ENCODE measurements at regions not wholly inside any gene's neighbourhood (a gene's known extent, or its start where the extent isn't known, plus 50 kb on each side); places are given as distances from the start of the nearest gene placed in this dataset.
"Not testable (repeated sequence)": the region's sequence is repeated elsewhere in the genome, so short reads cannot be mapped to it uniquely, and the experiment has no call there.

DNA sequence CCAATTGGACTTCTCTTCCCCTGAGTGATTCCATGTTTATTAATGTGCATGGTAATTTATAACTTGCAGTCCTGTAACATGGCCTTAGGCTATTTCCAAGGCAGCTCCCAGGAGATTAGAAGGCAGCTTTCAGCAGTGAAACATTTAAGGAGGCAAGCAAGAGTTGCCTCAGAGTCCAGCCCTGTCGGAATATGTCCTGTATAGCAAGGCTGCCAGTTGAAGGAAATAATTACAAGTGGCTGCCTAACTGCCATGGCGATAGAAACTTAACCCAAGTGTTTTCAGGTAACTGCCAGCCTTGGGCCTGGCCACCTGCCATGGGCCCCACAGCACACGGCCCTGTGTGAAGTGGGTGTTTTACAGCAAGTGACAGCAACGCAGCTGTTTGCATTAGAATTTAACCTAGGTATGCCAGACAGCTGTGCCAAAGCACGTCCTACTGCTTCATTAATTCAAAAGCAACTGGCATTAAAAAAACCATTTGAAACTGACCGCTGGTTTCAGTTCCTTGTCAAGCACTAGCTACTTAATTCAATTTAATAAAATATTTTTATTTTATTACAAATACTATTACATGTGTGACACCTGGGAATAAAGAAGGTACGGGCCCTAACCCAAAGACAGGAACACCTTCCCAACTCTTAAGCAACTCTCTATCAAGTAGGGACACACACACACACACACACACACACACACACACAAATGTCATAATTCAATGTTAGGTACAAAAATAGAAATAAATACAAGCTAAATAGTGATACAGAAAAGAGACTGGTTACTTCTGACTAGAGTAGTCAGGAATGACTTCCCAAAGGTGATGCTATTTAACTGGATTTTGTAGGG, 151.8 kb upstream of the HEY2 start:
- no peak for DNase-seq

DNA sequence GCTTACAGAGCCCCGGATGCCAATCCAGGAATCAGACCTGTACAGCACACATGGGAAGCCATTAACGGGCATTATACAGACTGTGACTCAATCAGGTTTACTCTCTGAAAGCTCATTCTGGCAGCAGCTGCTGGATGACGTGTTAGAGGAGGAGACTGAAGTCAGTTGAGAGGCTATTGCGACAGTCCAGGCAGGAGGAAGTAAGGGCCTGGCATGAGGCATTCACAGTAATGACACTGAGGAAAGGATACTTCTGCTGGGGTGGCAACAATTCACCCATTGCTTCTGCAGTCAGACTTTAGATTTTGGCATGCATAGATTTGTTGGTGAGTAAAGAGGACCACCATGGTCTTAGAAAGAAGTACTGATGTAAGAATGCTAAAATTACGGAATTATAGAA, 151.0 kb upstream of the HEY2 start:
- no peak for DNase-seq

DNA sequence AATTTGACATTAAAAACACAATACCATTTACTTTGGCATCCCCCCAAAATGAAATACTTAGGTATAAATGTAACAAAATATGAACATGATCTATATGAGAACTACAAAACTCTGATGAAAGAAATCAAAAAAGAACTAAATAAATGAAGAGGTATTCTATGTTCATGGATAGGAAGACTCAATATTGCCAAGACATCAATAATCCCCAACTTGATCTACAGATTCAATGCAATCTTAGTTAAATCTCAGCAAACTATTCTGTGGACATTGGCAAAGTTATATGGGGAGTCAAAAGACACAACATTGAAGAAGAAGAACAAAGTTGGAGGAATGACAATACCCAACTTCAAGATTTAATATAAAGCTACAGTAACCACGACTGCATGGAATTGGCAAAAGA, 145.2 kb upstream of the HEY2 start:
- DNase-seq = no peak

DNA sequence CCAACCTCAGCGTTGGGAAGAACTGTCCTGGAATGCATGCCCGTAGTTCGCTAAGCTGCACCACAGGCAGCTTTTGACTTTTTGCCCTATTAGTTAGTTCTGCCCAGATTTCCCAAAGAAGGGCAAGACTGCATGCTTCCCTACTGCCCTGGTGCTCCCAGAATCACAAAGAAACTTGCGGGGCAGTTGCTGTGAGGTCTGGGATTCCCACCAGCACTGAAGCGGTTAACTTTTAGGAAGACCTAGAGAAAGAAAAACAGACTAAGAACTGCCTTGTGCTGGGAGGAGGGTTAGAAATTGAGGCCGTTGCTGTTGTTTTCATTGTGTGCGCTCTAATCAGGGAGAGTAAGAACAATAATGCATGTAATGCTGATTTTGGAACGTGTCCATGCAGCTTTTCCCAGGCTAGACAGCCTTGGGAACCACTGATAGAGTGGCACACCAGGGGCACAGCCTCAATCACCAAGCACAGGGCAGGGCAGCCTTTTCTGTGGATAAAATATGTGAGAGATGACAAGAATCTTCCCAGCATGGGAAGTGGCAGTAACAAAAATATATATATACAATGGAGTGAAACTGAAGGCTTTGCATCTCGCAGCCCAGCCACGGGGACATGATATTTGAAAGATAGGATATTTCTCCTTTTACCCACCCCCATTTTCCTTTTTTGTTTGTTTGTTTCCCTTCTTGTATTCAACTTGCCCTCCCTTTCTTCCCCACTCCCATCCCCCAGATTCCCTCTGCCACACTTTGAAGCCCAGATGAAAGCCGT, 137.7 kb upstream of the HEY2 start:
- peak; percentile 27 for DNase-seq

DNA sequence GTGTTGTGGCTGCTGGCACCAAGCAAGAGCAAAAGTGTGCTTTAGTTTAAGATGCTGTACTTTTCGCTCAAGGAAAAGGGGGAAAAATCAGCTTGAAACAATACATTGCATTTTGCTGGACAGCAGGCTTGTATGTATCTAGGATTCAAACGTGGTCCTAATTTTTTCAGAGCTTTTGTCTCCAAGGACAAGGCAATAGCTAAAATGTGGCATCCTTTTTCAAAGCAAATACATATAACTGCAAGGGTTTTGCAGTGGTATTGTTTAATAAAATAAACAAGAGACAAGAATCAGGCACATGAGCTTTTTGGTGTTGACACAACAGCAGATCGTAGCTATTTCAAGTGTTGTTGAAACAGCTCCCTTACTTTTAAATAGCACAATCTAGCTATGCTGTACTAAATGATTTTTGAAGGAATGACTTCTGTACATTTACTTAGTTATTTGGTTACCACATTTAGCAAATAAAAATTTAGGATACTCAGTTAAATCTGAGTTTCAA, 137.0 kb upstream of the HEY2 start:
- no peak for DNase-seq

DNA sequence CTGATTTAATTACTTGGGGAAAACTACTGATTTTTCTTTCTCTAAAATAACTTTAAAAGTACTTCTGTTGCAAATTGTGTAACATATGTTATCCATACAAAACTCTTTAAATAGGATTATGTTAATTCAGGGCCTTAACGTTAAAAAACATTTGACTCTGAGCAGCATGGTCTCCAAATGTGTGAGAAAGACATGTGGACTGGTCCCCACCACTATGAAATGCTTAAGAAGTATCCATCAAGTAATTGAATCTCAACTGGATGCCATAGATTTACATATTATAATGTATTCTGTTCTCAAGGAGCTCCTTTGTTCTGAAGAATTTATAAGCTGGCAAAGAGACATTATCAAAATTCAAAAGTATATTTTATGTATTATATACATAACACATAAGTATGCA, 130.8 kb upstream of the HEY2 start:
- no peak for DNase-seq

DNA sequence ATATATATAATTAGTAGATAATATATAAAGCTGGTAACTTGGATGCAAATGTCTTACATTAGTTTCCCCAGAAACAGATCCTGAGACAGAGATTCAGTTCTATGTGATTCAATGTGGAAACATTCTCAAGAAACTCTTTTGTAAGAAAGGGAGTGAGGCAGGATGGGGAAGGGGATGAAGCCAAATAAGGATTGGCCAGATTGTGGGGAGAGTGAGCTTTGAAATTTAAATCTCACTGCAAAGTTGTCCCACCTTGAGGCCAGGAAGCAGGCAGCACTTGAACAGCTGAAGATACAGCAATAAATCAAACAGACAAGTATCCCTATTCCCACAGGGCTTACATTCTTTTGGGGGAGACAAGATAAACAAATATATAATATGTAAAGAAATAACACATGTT, 126.3 kb upstream of the HEY2 start:
- DNase-seq = no peak

DNA sequence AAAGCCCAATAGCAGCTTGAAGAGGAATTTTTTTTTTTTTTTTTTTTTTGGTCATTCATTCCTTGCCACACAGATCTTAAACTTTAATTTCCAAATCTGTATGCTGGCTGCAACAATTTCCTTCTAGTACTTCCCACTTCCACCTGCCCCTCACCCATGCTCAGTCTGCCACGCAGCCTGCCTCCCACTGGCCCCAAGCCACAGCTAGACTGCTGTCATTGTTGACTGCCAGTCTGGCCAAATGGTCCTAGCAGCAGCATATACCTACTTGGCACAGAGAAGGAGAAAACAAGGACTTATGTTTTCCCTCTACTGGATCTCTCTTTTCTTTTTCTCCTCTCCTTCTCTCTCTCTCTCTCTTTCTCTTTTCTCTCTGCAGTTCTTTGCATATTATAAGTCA, 118.3 kb upstream of the HEY2 start:
- DNase-seq = no peak

DNA sequence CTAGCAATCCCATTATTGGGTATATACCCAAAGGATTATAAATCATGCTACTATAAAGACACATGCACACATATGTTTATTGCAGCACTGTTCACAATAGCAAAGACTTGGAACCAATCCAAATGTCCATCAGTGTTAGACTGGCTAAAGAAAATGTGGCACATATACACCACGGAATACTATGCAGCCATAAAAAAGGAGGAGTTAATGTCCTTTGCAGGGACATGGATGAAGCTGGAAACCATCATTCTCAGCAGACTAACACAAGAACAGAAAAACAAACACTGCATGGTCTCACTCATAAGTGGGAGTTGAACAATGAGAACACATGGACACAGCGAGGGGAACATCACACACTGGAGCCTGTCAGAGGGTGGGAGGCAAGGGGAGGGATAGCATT, 113.4 kb upstream of the HEY2 start:
- not testable (repeated sequence) for DNase-seq

DNA sequence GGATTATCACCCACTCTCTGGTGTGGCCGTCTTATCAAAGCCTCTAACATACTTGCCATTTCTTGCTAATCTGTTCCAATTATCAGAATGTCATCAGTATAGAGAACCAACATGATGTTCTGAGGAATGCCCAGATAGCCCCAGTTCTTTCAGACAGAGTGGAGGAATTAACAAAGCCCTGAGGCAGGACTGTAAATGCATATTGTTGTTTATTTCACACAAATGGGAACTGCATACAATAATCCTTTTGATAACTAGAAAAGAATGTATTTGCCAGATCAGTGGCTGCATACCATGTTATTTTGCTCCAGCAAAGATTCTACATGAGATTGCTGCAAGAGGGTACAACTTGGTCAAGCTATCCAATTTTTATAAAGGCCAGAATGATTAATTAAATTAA, 112.8 kb upstream of the HEY2 start:
- DNase-seq = no peak

DNA sequence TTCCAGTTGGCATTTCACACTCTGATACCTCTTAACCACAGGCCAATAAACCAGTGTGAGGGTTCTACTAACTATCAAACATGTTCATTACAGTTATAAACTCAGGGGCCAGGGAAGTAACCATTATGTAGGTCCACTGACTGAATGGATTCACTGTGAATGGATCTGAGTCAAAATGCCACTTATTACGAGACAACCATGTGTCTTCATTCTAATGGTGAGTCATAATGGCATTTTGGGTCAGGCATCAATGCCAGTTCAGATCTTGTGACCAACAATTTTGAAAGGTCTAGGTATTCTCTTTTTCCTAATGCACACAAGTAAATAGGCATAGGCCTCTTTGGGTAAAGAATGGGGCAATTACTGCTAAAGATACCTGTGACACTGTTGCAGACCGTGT, 112.2 kb upstream of the HEY2 start:
- DNase-seq = no peak

DNA sequence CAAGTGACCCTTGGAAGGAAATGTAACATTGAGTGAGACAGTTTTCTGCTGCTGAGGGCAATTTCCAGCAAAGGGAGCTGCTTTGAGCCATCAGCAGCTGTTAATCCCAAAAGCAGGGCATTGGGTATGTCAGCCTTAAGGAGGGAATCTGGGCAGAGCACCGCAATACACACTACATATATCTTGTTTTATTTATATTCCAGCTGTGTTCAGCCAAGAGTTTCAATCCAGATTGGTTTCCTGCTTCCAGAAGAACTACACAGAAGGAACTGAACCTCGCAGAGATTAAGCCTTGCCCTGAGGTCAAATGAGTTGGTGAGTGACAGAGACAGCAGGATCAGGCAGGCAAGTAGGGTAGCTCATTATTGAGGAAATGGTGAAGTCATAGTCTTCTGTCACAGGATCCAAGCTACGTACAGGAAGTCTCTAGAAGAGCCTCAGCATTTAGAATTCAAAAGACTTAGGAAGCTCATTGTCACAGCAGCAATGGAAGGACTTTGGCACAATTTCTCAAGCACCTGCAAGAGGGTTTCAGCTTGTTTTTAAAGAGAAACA, 109.9 kb upstream of the HEY2 start:
- DNase-seq = no peak

DNA sequence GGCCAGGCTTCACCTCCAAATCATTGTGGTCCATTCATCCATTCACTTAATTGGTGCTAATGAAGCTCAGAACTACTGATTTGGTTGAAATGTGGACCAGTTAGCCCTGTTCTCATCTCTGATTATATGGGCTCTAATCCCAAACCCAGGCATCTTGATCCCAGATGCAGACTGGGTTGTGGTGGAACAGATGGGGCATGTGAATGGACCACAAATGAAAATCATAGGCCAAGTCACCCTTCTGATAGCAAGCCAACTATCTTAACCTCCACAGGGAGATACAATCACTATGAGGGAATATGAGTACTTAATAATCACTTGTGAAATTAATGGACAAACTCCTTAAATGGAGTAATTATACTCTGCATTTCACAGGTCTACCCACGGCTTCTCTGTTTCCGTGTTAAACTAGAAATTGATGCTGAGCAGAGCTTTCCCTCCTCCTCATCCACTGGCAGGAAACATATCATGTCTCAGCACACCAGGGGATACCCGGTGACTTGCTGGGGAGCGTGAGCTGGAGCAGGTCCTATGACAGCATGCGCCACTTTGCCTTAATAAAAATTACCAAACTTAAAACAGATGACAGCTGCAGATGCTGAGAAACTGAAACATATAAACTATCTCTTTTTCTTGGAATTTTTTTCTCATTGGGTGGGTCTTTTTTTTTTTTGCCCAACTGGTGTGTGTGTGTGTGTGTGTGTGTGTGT, 108.8 kb upstream of the HEY2 start:
- DNase-seq = no peak

DNA sequence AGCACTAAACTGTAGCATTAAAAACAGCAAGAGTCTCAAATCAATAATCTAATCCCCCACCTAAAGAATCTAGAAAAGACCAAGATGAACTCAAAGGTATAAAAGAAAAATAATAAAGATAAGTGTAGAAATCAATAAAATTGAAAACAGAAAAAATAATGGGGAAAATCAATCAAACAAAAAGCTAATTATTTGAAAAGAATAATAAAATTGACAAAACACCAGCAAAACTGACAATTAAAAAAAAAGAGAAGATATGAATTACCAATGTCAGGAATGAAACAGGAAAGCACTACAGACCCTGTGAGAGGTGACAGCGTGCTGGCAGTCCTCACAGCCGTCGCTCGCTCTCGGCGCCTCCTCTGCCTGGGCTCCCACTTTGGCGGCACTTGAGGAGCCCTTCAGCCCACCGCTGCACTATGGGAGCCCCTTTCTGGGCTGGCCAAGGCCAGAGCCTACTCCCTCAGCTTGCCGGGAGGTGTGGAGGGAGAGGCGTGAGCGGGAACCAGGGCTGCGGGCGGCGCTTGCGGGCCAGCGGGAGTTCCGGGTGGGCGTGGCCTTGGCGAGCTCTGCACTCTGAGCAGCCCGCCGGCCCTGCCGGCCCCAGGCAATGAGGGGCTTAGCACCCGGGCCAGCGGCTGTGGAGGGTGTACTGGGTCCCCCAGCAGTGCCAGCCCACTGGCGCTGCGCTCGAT, 105.3 kb upstream of the HEY2 start:
- not testable (repeated sequence) for DNase-seq

DNA sequence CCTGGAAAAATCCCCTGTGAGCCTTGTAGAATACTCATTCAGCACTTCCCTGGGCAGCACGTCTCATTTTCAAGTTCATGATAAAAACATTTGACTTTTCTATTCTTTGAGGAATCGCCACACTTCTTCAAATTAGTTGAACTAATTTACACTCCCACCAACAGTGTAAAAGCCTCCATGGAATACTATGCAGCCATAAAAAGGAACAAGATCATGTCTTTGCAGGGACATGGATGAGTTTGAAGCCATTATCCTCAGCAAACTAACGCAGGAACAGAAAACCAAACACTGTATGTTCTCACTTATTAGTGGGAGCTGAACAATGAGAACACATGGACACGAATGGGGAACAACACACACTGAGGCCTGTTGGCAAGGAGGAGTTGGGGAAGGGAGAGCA, 102.0 kb upstream of the HEY2 start:
- no peak for DNase-seq

DNA sequence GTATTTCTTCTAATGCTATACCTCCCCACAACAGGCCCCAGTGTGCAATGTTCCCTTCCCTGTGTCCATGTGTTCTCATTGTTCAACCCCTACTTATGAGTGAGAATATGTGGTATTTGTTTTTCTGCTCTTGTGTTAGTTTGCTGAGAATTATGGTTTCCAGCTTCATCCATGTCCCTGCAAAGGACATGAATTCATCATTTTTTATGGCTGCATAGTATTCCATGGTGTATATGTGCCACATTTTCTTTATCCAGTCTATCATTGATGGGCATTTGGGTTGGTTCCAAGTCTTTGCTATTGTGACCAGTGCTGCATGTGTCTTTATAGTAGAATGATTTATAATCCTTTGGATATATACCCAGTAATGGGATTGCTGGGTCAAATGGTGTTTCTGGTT, 95.7 kb upstream of the HEY2 start:
- not testable (repeated sequence) for DNase-seq

DNA sequence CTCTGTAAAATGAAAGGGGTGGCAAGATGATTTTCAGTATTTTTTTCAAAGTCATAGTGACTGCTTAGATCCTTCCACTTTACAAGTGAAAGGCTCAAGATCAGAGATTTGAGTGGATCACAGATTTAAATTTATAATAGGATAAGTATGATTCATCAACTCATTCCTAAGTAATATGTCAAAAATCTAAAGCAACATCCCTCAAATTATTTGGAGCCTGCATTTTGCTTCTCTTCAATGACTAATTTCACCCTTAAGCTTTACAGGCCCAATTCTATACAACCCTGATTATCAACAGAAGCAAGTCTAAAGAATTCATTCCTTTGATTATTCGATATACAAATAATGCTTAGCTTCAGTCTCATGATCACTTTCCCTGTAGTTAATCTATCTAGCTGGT, 93.9 kb upstream of the HEY2 start:
- no peak for DNase-seq

DNA sequence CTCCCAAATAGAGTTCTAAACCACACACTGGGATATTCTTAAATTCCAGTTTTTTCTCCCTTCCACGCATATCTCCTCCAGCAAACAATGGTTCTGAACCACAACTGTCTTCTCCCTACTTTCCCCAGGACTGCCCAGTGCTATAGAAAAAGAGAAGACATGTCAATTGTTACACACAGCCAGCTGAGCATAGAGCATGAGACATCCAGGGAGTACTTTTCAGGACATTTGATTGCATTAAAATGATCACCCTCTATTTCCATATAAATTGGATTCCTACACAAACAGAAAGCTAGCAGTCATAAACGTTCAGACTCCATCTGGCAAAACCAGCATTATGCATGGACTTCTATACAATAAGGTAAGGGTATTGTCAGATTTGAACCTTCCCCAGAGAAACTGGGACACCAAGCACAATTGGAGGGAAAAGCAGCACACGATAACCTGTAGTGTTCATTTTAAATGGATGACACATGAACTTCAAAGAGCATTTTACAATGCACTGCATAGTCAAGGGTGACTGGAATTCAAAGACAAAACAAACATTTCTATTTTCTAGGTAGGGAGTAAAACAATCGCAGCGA, 93.1 kb upstream of the HEY2 start:
- DNase-seq = no peak

DNA sequence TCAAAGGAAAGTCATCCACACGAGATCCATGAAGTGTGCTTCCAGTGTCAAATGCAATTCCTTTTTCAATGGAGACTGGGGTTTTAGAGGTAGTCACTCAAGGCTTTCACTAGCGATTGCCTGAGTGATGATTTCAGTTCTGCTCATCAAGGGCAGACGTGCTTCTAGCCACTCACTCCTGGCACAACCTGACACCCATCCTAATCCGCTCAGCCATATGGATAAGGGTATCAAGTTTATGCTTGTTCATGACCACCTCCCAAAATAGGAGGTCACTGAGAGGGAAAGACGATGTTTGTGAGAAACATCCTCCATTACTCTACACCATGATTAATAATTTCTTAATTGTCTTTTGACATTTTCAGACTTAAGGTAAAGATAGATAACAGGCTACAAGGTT, 91.3 kb upstream of the HEY2 start:
- no peak for DNase-seq

DNA sequence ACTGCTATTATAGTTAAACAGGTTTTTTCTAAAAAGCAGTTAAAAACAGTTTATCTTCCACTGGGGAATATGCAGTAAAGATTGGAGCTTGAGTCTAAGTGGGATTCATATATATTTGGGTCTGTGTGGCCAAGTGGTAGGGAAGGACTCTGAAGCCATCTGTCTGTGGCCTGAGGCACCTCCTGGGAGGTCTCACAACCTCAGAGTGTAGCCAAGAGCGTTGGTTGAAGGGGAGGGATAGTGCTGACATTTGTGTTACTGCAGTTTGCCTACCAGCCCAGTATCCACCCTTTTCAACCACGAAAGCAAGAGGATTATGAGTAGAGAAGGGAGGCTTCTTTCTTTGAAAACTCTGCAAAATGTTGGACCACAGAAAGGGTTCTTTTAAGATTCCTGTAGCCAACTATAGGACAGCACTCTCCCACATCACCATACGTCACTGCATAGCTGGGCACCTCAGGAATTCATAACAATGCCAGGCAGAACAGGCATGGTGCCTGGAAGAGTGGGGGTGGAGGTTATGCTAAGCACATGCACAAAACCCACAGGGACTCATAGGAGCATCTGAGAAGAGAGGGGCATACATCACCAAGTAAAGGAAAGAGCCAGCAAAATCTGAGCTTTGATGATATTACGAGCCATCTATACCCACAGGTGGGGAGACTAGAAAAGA, 90.5 kb upstream of the HEY2 start:
- no peak for DNase-seq

DNA sequence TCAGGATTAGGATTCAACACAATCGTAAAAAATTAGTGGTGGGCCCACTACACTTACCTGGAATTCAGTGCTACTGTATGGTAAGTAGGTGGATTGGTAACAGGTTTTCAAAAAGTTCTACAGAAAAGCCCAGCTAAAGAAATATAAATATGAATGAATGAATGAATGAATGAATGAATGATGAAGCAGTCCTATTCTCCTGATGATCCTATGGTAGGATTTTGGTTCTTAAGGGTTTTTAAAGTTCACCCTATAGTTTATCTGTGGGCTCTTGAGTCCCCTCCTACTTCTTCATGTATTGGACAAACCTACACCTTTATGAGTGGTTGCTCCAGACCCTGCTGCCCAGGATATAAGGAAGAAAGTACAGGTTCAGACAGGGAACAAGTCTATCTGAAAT, 89.5 kb upstream of the HEY2 start:
- DNase-seq = no peak

DNA sequence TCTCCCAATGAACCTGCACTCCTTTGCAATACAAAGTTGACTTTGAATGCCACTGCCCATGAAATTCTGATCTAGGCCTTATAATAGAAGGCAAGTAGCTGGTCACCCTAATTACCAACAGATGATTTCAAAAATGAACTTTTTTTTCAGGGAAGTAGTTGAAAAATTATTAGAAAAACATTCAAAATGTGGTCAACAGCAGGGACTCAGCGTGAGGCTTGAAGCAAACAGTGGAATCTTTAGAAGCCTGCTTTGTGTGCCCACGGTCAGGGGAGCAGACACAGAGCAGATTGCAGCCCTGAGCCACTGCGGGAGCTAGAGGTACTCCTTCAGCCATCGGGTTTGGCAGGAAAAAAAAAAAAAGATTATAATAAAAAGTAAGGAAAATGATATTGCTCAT, 87.1 kb upstream of the HEY2 start:
- DNase-seq = no peak

Data from NCI-H1694 (cell line).